GM23248 (cell line): ENCODE measurements at regions not wholly inside any gene's neighbourhood (a gene's known extent, or its start where the extent isn't known, plus 50 kb on each side); places are given as distances from the start of the nearest gene placed in this dataset.

Source experiments
- EZH2 ChIP-seq: fragments of 200-600 bp; sonication (generic); IDR thresholded peaks from 2 replicates; pipeline ENCODE4 v1.6.1; 2018; ENCODE audit warnings: antibody characterized with exemption, mild to moderate bottlenecking; ENCODE audit not compliant: insufficient read depth, poor library complexity, severe bottlenecking
- EZH2phosphoT487 ChIP-seq: fragments of 200-600 bp; sonication (generic); IDR thresholded peaks from 2 replicates; pipeline ENCODE4 v1.6.1; 2018; ENCODE audit warnings: antibody characterized with exemption, moderate library complexity, mild to moderate bottlenecking, low read depth; ENCODE audit not compliant: insufficient read depth

- TF ChIP-seq EZH2phosphoT487 = no peak
- TF ChIP-seq EZH2 = no peak
These were observed 121.0 kb upstream of the DIAPH2 start for GRCh38 chrX:96563646-96564045.
